Endothelial cell of umbilical vein (primary cell): ENCODE measurements at regions not wholly inside any gene's neighbourhood (a gene's known extent, or its start where the extent isn't known, plus 50 kb on each side); places are given as distances from the start of the nearest gene placed in this dataset.

Experiments used
- EZH2 ChIP-seq: IDR thresholded peaks from 2 replicates; pipeline ENCODE4 v1.6.1; 2012; ENCODE audit warnings: borderline replicate concordance, low read depth, mild to moderate bottlenecking, moderate library complexity, low read length, inconsistent platforms; ENCODE audit not compliant: severe bottlenecking
- GATA2 ChIP-seq: IDR thresholded peaks from 2 replicates; pipeline ENCODE4 v1.7.0; 2011; ENCODE audit warnings: low read depth, mild to moderate bottlenecking, moderate library complexity, mixed read lengths, low read length; ENCODE audit not compliant: insufficient read length, insufficient read depth
- JUN ChIP-seq: IDR thresholded peaks from 2 replicates; pipeline ENCODE4 v1.6.1; 2011; ENCODE audit warnings: borderline replicate concordance, low read depth; ENCODE audit not compliant: insufficient read length, insufficient read depth
- MYC ChIP-seq: IDR thresholded peaks from one replicate; pipeline ENCODE4 v1.6.1; 2011; ENCODE audit warnings: mild to moderate bottlenecking, low read depth, low read length
- POLR2A ChIP-seq: IDR thresholded peaks from 2 replicates; pipeline ENCODE4 v1.6.1; 2012; ENCODE audit warnings: low read depth, mild to moderate bottlenecking, control low read depth, low read length
- POLR2AphosphoS5 ChIP-seq: IDR thresholded peaks from 2 replicates; pipeline ENCODE4 v1.6.1; 2012; ENCODE audit warnings: low read depth, mild to moderate bottlenecking, control low read depth, low read length, moderate library complexity; ENCODE audit not compliant: insufficient read depth
- TF ChIP-seq, protein P1 (sequence below), 2 donors: IDR thresholded peaks; 1 replicate in 1 of 2; 2 replicates in 1 of 2; pipeline ENCODE4 v1.5.1; 2011; ENCODE audit warnings: low read length in 2 of 2, mild to moderate bottlenecking in 2 of 2, moderate library complexity in 2 of 2, control low read depth in 1 of 2, inconsistent platforms in 1 of 2, low read depth in 1 of 2; ENCODE audit not compliant: insufficient read depth in 1 of 2; ENCODE audit errors: extremely low read depth in 1 of 2
- TF ChIP-seq, protein P2 (sequence below): IDR thresholded peaks from 2 replicates; pipeline ENCODE4 v1.6.1; 2011; ENCODE audit not compliant: insufficient read depth, insufficient read length

DNA sequence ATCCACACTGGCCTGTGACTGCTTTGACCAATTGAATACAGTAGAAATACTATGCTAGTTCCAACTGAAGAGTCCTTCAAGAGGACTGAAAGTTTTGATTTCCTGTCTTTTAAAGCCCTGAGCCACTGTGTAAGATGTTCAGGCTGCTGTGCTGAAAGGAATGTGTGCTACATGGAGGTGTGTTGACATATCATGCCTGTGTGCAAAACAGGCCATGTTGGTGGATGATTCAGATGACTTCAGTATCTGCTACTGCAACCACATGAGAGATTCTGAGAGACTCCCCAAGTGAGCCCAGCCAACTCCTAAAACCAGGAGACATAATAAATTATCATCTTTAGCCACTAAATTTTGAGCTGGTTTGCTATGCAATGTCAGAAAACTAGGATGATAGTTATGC is 662.9 kb downstream of the ZEB2 start:
- TF ChIP-seq, protein P1, sequence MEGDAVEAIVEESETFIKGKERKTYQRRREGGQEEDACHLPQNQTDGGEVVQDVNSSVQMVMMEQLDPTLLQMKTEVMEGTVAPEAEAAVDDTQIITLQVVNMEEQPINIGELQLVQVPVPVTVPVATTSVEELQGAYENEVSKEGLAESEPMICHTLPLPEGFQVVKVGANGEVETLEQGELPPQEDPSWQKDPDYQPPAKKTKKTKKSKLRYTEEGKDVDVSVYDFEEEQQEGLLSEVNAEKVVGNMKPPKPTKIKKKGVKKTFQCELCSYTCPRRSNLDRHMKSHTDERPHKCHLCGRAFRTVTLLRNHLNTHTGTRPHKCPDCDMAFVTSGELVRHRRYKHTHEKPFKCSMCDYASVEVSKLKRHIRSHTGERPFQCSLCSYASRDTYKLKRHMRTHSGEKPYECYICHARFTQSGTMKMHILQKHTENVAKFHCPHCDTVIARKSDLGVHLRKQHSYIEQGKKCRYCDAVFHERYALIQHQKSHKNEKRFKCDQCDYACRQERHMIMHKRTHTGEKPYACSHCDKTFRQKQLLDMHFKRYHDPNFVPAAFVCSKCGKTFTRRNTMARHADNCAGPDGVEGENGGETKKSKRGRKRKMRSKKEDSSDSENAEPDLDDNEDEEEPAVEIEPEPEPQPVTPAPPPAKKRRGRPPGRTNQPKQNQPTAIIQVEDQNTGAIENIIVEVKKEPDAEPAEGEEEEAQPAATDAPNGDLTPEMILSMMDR (IDR thresholded peaks at IDR 0.05; ENCODE audit: extremely low read depth in 1 of 2, insufficient read depth in 1 of 2, low read depth in 1 of 2, low read length in 2 of 2): no peak
- TF ChIP-seq EZH2 (no peak), POLR2A (no peak), JUN (no peak), POLR2AphosphoS5 (no peak), GATA2 (no peak), MYC (no peak)
- TF ChIP-seq, protein P2, sequence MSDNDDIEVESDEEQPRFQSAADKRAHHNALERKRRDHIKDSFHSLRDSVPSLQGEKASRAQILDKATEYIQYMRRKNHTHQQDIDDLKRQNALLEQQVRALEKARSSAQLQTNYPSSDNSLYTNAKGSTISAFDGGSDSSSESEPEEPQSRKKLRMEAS: no peak
